Medulla oblongata (tissue), 1 donor: ENCODE measurements at regions not wholly inside any gene's neighbourhood (a gene's known extent, or its start where the extent isn't known, plus 50 kb on each side); places are given as distances from the start of the nearest gene placed in this dataset.
A peak's percentile ranks its signal among the peaks of the same experiment; 100 is the strongest.

ENCODE experiments used
- DNase-seq: peaks from one replicate; pipeline ENCODE4 v3.0.0-alpha.2; 2015; ENCODE audit errors: extremely low spot score

GRCh38 chr4:144903953-144904711 is 193.9 kb downstream of the ANAPC10 start:
- no peak for DNase-seq

- no peak for DNase-seq
Measured at GRCh38 chr4:144905286-144905685, 192.7 kb downstream of the ANAPC10 start.

- DNase-seq = peak; percentile 62
Measured at GRCh38 chr4:144906181-144906925, 191.6 kb downstream of the ANAPC10 start.

GRCh38 chr4:144910723-144911122 is 187.3 kb downstream of the ANAPC10 start:
- DNase-seq = no peak
